IPS-NIHi11 (cell line): ENCODE measurements at regions not wholly inside any gene's neighbourhood (a gene's known extent, or its start where the extent isn't known, plus 50 kb on each side); places are given as distances from the start of the nearest gene placed in this dataset.

Source experiments
- DNase-seq: peaks from one replicate; pipeline ENCODE4 v3.0.0; 2012; ENCODE audit warnings: mixed read lengths, low spot score

DNA sequence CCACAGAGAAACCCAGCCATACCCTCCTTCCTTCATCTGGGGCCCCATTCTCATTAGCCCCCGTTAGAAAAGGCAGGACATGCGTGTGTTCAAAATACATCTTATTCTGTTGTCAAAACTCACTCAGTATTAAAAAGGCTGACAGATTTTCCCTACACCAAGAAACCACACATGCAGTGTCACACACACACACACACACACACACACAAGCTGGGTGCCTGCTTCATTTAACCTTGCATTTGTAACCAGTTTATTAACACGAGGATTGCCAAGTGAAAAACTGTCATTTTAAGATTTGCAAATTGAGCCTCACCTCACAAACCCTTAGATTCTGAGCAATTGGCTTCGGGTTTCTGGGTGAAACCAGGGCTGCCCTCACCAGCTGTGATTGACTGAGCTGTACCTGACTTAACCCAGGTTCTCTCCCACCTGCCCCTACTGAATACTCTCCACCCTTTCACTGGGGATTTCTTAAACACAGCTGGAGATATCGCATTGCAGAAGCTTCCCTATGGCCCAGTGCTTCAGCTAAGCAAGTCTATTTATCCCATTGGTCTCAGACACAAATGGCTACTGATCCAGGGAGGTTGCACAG lies 172.7 kb upstream of the ZNF507 start:
- no peak for DNase-seq

DNA sequence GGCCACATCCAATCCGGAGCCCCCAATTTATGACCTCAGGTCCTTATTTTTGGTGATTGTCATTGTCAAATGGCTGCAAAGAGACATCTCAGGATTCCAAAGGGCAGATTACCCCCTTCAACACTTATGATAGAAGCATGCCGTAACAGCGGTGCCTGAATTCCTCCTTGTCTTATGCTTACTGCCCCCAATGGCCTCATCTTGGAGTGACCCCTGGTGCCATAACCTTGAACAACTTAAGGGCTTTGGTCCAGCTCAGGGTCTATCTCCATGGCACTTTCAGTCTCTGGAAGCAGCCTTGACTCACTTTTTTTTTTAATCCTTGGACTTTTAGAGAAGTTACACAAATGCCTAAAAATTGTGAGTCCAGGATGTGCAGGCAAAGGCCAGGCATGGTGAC lies 171.6 kb upstream of the ZNF507 start:
- no peak for DNase-seq

DNA sequence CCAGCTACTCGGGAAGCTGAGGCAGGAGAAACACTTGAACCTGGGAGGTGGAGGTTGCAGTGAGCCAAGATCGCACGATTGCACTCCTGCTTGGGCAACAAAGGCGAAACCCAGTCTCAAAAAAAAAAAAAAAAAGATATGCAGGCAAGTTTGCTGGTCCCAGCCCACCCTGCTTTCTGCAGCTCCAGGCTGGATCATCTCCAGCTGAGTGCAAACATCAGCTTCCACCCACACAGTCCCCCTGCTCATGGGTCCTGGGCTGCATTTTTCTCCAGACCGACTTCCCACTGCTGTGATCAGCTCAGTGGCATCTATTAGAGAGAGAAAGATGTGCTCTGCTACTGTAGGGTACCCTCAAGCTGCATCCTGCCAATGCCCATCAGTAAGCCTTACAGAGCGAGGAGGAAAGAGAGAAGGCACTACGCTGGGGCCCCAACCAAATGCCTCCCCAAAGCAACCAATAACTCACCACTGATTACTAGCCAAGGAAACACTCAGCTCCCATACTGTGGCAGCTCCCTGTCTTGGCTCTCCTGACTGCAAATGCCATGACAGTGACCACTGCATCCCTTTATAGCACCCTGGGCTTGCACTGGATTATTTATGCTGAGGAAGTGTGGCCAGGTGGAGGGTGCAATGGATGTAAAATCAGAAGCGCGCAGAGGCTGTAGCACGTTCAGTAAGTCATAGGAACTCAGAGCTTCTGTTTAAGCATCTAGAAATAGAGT lies 170.9 kb upstream of the ZNF507 start:
- no peak for DNase-seq

DNA sequence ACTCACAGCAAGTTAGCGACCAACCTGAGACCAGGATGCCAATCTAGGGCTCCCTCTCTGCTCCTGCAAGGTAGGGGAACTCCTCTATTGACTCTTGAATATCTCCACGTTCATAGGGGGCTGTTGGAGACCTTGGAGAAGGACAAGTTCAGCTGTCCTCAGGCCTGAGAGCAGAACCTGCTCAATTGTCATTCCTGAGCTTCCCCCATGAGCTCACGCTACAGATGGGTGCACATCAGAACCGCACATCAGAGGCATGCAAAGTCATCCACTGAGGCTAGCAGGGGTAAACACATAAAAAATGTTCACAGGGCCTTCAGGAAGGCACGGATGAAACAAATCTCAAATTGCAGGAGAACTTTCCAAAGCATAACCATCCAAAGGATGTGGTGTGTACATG lies 168.8 kb upstream of the ZNF507 start:
- no peak for DNase-seq

DNA sequence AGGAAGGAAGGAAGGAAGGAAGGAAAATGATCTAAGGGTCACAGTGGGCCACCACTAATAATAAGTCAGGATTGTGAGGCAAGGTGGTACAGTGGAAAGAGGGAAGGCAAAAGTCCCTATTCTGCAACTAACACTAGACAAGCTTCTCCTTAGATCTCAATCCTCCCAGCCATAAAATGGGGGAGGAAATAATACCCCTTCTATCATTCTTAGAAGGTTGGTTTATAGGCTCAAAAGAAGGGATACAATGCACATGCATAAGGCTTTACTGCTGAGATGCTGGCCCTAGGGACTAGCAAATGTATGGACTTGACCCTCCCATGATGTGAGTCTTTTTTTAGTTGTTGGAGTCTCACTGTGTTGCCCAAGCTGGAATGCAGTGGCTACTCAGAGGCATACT lies 167.7 kb upstream of the ZNF507 start:
- DNase-seq, result no peak

DNA sequence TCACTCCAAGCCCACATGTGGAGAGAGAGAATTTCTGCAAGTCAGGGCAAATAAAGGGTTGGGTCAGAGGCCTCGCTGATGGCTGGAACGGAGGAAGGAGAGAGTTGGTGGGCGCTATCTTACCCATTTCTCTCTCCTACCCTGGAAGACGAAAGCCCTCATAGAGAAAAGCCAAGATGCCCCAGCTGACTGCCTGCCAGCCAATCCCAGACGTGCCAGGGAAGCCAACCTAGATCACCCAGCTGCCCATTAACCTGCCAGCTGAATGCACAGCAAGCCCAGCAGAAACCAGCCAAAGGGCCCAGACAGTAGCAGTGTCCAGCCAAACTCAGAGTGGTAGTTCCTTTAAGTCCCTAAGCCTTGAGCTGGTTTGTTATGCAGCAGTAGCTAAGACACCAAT lies 167.0 kb upstream of the ZNF507 start:
- no peak for DNase-seq

DNA sequence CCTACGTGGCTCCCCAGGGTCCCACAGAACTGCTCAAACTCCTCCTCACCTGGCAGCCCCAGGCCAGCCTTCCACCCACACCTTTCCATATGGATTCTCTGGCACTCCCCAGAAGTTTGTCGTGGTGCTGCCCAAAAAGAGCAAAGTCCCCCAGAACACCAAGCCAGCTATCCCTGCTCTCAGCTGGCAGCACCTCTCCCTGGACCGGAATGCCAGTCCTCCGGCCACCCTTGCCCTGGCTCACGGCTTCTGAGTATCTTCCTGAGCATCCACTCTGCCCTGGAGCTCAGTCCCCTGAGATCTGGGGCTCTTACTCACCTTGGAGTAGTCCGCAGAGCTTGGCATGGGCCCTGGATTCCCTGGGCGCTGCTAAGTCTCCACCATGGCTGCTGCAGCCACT lies 166.5 kb upstream of the ZNF507 start:
- no peak for DNase-seq

DNA sequence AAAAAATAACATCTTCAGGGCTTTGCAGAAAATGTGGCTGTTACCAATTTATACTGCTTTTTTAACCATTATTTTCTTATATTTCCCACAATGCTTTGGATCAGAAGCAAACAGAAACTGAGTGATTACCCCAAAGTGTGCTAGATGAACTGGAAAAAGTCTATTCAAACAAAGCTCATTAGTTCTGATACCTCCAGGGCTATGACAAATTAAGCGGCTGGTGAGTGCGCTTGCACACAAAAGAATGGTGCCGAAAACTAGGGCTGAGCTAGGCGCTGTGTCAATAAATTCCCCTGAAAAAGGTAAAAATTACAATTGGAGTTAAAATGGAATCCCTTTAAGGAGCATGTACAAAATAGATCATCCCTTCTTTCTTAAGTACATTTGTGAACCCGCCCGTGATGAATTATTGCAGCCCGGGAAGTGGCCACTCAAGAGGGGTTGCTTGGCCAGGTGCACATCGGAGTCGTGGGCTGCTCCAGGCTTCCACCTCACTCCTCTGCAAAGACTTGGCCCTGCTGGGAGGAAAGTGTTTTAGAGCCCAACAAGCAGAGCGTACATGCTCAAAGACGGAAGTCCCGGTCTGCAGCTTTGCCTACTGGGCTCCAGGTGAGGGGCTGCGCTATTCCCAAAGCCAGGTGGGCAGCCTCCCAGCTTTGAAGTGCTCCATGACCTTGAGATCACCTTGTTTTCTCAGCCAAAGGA lies 164.0 kb upstream of the ZNF507 start:
- no peak for DNase-seq

DNA sequence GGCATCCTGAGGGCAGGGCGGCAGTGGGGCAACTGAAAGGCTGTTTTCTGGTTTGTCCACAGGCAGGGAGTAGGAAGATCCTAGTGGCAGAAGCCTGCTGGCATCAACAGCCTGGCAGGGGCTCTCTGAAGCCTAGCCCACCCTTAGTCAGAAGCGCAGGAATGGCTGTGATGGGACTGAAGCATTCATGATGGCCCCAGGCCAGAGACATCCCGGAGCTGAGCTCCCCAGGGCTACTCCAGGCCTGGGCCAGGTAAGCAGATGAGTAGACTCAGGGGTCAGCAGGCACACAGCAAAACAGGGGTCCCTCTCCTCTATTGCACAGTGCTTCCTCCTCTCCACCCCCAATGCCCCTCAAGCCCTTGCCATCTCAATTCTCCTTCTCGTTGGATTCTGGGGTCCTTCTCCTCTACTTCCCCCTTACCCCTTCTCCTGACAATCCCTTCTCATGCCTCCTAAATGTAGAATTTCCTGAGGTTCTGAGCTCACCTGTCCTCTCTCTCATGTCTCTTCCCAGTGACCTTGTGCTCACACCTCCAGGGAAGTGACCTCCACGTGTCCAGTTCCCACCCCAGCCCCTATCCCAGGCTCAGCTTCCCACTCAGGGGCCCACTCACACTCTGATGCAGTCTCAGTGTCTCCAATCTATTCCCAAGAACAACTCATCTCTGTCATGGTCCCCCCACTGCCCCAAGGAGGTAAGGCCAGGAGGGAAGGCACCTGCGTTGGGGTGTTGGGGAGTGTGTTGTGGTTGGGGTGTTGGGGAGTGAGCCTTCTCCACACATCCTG lies 158.7 kb upstream of the ZNF507 start:
- no peak for DNase-seq

DNA sequence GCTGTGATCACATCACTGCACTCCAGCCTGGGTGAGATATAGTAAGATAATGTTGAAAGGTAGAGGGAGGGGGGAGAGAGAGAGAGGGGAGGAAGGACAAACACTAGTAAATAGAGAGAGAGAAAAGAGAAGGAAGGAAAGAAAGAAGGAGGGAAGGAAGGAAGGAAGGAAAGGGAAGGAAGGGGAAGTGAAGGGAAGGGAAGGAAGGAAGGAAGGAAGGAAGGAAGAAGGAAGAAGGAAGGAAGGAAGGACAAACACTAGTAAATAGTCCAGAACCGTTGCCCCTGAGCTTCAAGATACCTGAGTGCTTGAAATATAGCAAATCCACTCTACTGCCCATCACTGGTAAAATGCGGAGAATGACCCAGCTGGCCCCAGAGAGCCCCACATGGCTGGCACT lies 156.5 kb upstream of the ZNF507 start:
- no peak for DNase-seq

DNA sequence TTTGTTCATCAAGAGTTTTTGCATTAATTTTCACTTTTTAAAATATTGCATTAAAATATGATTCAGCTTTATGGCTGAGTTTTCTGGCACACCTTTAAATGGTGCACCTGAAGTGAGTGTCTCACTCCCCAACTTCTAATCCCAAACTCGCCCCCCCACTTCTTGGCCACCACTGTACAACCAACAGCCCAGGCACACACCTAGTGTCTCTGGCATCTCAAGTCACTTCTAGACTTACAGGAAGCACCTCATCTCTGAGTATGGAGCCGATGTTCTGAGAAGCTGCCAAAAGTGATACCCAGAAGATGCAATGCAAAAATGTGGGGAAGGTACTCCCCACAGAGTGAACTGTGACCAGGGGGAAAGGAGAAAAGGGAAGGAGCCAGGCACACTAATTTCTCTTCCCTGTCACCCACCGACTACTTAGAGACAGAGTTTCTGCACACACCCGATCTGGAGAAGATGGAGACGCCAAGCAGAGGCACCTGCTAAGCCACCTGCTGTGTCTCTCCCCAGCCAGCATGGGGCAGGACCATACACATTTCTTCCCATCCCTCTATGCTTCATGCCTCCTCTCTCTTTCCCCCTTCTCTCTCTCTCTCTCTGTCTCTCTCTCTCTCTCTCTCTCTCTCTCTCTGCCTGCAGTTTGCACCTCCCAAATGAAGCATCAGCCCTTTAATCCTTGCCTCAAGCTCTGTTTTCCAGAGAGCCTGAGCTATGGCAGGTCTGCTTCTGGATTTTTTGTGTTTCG lies 155.3 kb upstream of the ZNF507 start:
- DNase-seq, result no peak

DNA sequence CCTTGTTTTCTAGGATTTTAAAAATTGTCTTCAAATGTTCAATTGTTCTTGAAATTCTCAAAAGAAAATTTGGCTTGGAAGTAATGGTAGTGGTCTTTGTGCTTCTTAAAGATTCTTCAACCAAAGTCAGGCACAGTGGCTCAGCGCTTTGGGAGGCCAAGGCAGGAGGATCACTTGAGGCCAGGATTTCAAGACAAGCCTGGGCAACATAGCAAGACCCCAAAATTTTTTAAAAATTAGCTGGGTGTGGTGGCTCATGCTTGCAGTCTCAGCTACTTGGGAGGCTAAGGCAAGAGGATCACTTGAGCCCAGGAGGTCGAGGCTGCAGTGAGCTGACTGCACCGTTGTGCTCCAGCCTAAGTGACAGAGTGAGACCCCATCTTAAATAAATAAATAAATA lies 153.5 kb upstream of the ZNF507 start:
- DNase-seq, result no peak

DNA sequence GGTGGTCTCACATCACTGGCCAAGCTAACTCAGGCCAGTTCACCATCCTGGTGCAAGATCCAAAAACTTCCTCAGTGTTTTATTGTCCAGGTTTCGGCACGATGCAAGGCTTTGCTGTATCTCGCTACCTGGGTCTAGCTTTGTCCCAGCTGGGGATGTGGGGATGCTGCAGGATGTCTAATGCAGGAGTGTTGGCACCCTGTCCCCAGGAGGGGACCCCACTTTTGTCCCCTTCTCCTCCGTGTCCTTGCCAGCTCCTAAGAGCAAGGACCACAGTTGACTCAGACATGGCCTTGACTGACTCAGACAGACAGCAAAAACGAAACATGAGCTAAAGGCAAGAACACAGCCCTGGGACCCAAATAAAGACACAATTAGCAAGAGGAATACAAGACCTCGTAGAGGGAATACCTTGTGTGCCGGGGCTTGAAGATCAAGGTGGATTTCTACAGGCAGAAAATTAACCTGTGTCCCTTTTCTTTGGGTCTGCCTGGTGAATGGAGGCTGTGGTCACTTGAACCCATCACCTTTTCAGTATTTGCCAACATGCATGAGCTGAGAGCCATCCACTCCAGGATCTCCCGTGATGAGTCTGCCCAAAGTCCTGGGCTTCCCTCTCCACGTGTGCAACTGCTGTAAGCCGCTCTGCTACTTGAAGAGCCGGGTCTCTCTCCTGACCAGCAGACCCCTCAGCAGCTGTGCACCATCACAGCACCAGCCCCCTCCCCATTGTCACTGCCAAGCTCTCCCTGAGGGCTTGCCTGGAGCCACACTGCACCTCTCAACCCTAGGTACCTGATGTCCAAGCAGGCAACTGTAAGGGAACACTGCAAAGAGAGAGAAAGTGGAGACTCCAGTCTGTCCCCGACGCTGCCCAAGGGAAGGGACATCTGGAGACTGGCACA lies 149.5 kb upstream of the ZNF507 start:
- no peak for DNase-seq

DNA sequence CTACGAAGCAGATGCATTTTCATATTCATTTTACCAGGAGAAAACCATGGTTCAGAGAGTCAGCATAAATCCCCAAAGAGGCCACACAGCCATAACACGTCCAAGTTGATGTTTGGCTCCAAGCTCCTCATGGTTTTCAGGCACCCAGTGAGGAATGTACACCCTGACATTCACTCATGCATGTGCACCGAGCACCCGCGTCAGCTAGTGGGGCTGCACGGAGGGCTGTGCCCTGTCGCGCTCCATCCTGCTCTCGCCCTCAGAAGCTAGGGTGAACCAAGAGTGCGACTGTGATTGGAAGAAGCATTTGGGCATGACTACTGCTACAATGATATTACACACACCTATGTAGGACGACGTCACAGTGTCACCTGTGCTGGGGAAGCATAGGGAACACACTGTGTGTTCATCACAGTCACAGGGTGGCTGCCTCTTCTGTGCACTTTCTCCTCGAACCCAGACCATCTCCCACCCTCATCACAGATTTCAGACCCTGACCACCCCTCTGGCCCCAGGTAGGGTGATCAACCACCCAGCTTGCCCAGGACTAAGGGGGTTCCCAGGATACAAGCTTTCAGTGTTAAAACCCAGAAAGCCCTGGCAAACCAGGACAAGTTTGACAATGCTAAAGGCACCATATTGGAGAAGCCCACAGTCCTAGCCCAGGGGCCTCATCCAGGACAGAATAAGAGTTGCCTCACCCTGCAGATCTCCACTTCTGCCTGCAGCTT lies 148.6 kb upstream of the ZNF507 start:
- no peak for DNase-seq

DNA sequence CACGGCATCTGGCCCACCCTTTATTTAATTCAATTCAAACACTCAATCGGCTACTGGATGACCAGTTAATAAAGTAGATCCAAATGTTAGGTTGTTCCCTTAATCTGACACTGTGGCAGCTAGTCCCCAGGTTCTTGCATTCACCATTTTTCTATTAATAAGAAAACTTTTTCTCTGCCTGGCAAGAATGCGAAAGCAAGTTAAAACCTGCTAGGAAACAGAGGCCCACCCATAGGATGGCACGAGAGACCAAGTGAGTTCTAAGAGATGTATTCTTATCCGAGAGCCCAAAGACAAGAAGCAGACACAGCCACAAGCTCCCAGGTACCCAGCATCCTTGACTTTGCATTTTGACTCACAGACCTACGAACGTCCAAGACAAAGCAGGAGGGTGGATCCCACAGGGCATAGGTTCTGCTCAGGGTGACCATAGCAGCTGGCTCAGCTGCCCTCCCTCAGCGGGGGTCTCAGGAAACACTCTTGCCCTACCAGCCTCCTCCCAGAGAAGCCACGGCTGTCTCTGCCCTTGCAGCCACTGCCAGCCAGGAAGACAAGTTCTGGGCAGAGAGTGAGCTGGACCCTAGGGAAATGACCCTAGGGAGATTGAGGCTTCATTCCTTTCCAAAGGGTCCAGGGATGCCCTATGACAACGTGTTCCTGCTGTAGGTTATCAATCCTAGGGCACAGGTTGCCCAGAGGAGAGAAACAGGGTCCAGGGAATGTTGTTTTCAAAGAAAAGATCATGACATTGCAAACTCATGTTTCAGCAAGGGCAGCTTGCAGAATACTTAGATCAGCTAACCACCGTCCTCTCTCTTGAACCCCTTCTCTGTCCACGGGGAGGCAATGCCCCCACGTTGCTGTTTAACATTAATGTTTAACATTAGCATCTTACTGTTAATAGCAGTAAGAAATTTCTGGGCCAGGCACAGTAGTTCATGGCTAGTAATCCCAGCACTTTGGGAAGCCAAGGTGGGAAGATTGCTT lies 147.2 kb upstream of the ZNF507 start:
- DNase-seq, result no peak

DNA sequence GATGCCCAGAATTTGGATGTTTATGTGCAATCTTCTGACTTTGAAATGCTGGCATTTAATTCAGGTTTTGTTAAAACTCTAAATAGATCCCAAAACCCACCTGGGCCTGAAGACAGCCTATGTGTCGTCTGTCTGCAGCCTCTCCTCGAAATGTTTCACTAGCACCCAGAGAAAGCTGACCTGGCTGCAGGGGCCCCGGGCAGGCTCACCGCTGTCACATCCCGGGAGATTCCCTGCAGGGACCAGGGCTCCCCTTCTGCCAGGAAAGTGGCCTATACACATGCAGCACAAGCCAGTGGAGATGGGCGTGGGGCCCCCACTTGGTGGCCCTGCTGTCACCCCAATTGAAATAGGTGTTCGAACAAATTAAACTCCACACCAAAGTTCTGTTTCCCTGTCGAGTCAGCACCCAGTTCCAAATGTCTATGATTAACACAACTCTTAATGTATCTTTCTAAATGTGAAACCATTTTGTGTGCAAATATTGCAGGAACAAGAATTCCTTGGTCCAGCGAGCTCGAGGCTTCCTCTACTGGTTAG lies 145.8 kb upstream of the ZNF507 start:
- no peak for DNase-seq

DNA sequence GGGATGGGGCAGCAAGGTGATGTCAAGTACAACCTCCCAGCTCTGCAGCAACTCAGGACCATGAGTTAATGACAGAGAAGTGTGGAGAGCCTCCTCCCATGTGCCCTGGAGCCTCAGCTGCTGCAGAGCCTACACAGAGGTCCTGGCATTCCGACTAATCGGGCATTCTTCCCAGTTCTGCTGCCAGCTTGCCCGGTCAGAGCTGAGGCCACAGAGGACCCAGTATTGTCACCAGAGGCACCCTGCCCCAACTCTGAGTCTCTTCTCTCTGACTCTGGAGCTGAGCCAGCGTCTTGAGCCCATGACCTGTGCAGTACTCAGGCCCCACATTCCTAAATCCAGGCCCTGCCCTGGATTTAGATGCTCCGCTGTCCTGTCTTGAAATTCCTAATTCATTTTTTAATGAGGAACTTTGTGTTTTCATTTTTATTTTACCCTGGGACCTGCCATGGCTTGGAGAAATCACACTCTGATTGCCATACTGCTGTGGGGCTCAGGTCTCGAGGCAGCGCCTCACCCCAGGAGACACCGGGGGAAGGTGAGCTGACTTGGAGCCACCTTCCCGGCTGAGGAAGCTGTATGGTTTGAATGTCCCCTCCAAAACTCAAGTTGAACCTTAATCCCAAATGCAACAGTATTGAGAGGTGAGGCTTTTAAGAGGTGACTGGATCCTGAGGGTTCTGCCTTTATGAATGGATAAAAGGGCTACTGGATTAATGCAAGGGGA lies 144.9 kb upstream of the ZNF507 start:
- DNase-seq, result no peak

DNA sequence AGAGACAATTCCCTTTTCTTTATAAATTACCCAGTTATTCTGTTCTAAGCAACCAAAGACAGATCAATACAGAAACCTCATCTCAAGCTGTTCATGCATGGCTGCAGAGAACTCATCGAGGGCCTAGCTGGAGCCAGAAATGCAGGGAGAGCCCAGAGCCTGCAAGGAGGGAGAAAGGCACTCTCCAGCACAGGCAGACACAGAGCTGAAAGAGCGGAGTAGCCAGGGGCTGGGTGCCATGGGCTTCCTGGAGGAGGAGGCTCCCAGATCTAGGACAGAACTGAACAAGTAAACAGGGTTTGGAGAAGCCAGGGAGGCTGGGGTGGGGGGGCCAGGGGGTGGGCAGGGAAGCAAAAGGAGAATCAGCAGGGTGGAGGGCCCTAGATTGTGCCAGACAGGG lies 144.2 kb upstream of the ZNF507 start:
- DNase-seq, result no peak
